Small intestine (tissue), 7 donors: ENCODE measurements at regions not wholly inside any gene's neighbourhood (a gene's known extent, or its start where the extent isn't known, plus 50 kb on each side); places are given as distances from the start of the nearest gene placed in this dataset.
"Not testable (repeated sequence)": the region's sequence is repeated elsewhere in the genome, so short reads cannot be mapped to it uniquely, and the experiment has no call there.

Experiments
- DNase-seq, 2 donors: peaks; one replicate each; pipeline versions ENCODE4 v3.0.0 to v3.0.0-alpha.2; 2013
- FAIRE-seq: peaks from 2 replicates; lab custom pipeline; 2012; peaks lifted over from hg19 to GRCh38; lab: Jason Lieb, UNC
- H3K27ac ChIP-seq, 3 donors: one replicate each; pipeline ENCODE4 v1.5.1; 2013; ENCODE audit warnings: low read length in 2 of 3, mild to moderate bottlenecking in 2 of 3, control low read depth in 1 of 3, inconsistent platforms in 1 of 3, low read depth in 1 of 3, moderate library complexity in 1 of 3
- H3K27me3 ChIP-seq, 3 donors: one replicate each; pipeline ENCODE4 v1.6.1; 2013; ENCODE audit warnings: low read length in 3 of 3, inconsistent platforms in 1 of 3; ENCODE audit not compliant: control insufficient read depth in 3 of 3, insufficient read depth in 3 of 3
- H3K36me3 ChIP-seq, 3 donors: one replicate each; pipeline ENCODE4 v1.6.1; 2013; ENCODE audit warnings: low read length in 3 of 3, inconsistent platforms in 1 of 3, low read depth in 1 of 3, mild to moderate bottlenecking in 1 of 3, moderate library complexity in 1 of 3; ENCODE audit not compliant: control insufficient read depth in 3 of 3, insufficient read depth in 2 of 3
- H3K4me1 ChIP-seq, 3 donors: one replicate each; pipeline ENCODE4 v1.6.1; 2013; ENCODE audit warnings: low read length in 2 of 3, inconsistent platforms in 1 of 3, low read depth in 1 of 3, mild to moderate bottlenecking in 1 of 3, moderate library complexity in 1 of 3; ENCODE audit not compliant: control insufficient read depth in 3 of 3, insufficient read depth in 2 of 3
- H3K4me3 ChIP-seq, 3 donors: one replicate each; pipeline ENCODE4 v1.5.1; 2013; ENCODE audit warnings: low read length in 3 of 3, control low read depth in 1 of 3, inconsistent platforms in 1 of 3, low read depth in 1 of 3, mild to moderate bottlenecking in 1 of 3, moderate library complexity in 1 of 3
- H3K9me3 ChIP-seq, 2 donors: one replicate each; pipeline ENCODE4 v1.6.1; 2013; ENCODE audit warnings: low read depth in 1 of 2, low read length in 1 of 2; ENCODE audit not compliant: control insufficient read depth in 2 of 2, insufficient read depth in 1 of 2
- WGBS, 3 donors: extraction: QIAGEN DNeasy Blood & Tissue Kit; methylation state at CpG; one replicate each; pipeline ENCODE4 v1.1.7; 2013; 5-methylcytosine and 5-hydroxymethylcytosine counted together
- donor health status: healthy with polysubstance abuse.
- donor health status: control.
- donor health status: control.
- donor health status: Bipolar disorder and iron deficiency.
- donor health status: healthy.

- no peak for FAIRE-seq
Observed at GRCh38 chr3:194908972-194909371, 223.3 kb downstream of the FAM43A start.

GRCh38 chr3:194910414-194910984 is 224.8 kb downstream of the FAM43A start:
- DNase-seq (no peak), FAIRE-seq (no peak)
- Histone ChIP-seq H3K36me3 (no peaks in the 10 kb centered on the region), H3K9me3 (no peaks in the 10 kb centered on the region), H3K27ac (no peak overlapping the region), H3K4me3 (no peak overlapping the region), H3K27me3 (no peaks in the 10 kb centered on the region), H3K4me1 (peaks cover 0 to 5% (median 4%) of the 10 kb centered on the region in 3 donors)
- WGBS, 3 donors: 83 to 91% (median 89%) methylated on average over 7 of the region's 7 CpGs

More at GRCh38 chr3:194908972-194909371, 223.3 kb downstream of the FAM43A start:
- H3K4me1 ChIP-seq: peaks cover 0 to 5% (median 4%) of the 10 kb centered on the region in 3 donors
- H3K27ac ChIP-seq: peak overlapping the region in 1 of 3 donors; percentile 42
- peak in 1 of 2 donors; percentile 19 for DNase-seq
- H3K36me3 ChIP-seq: no peaks in the 10 kb centered on the region
- H3K4me3 ChIP-seq: no peak overlapping the region
- no peaks in the 10 kb centered on the region for H3K27me3 ChIP-seq
- WGBS, 3 donors: 42 to 62% (median 44%) methylated on average over 5 of the region's 5 CpGs
- peaks cover 0 to 2% of the 10 kb centered on the region in 2 donors for H3K9me3 ChIP-seq

- Histone ChIP-seq H3K4me3 (no peak overlapping the region), H3K36me3 (no peaks in the 10 kb centered on the region), H3K4me1 (peaks cover 0 to 5% (median 4%) of the 10 kb centered on the region in 3 donors), H3K27me3 (no peaks in the 10 kb centered on the region), H3K27ac (peak overlapping the region in 1 of 3 donors; percentile 41), H3K9me3 (no peaks in the 10 kb centered on the region)
- FAIRE-seq: no peak
- WGBS, 3 donors: 27 to 66% (median 31%) methylated on average over 5 of the region's 5 CpGs
- DNase-seq: peak; percentile 82 to 84
Observed at GRCh38 chr3:194913316-194913715, 227.6 kb downstream of the FAM43A start.

- H3K36me3 ChIP-seq, H3K4me3 ChIP-seq, H3K27me3 ChIP-seq, H3K4me1 ChIP-seq, DNase-seq, FAIRE-seq, H3K9me3 ChIP-seq, H3K27ac ChIP-seq: not testable (repeated sequence)
- WGBS, 3 donors: 54 to 84% (median 68%) methylated on average over 5 of the region's 5 CpGs
Observed at GRCh38 chr3:194924889-194925288, 239.2 kb downstream of the FAM43A start.

- peaks cover 0 to 3% of the 10 kb centered on the region in 2 donors for H3K9me3 ChIP-seq
- no peaks in the 10 kb centered on the region for H3K36me3 ChIP-seq
- no peak for DNase-seq
- FAIRE-seq: no peak
- peaks cover 0 to 3% (median 0%) of the 10 kb centered on the region in 3 donors for H3K4me1 ChIP-seq
- WGBS, 3 donors: 78 to 92% (median 84%) methylated on average over 12 of the region's 12 CpGs
- H3K27ac ChIP-seq: no peak overlapping the region
- no peak overlapping the region for H3K4me3 ChIP-seq
- no peaks in the 10 kb centered on the region for H3K27me3 ChIP-seq
Observed at GRCh38 chr3:194925614-194926013, 239.9 kb downstream of the FAM43A start.

- FAIRE-seq (no peak), DNase-seq (peak in 1 of 2 donors; percentile 45)
- H3K27ac ChIP-seq: no peak overlapping the region
- no peak overlapping the region for H3K4me3 ChIP-seq
- no peaks in the 10 kb centered on the region for H3K27me3 ChIP-seq
- peaks cover 0 to 9% of the 10 kb centered on the region in 2 donors for H3K9me3 ChIP-seq
- no peaks in the 10 kb centered on the region for H3K36me3 ChIP-seq
- WGBS, 3 donors: 0 to 30% (median 6%) methylated on average over 1 of the region's 1 CpG
- H3K4me1 ChIP-seq: peaks cover 0 to 3% (median 2%) of the 10 kb centered on the region in 3 donors
Observed at GRCh38 chr3:194928227-194928626, 242.5 kb downstream of the FAM43A start.

GRCh38 chr3:194928831-194929577 is 243.3 kb downstream of the FAM43A start:
- FAIRE-seq (no peak), DNase-seq (peak; percentile 29 to 43)
- peaks cover 0 to 3% (median 2%) of the 10 kb centered on the region in 3 donors for H3K4me1 ChIP-seq
- no peak overlapping the region for H3K27ac ChIP-seq
- H3K27me3 ChIP-seq: no peaks in the 10 kb centered on the region
- H3K36me3 ChIP-seq: no peaks in the 10 kb centered on the region
- H3K9me3 ChIP-seq: peaks cover 0 to 14% of the 10 kb centered on the region in 2 donors
- H3K4me3 ChIP-seq: no peak overlapping the region
- WGBS, 3 donors: 66 to 77% (median 73%) methylated on average over 30 of the region's 30 CpGs

GRCh38 chr3:194929578-194929960 is 243.9 kb downstream of the FAM43A start:
- Histone ChIP-seq H3K4me3 (no peak overlapping the region), H3K9me3 (peaks cover 0 to 14% of the 10 kb centered on the region in 2 donors), H3K27ac (no peak overlapping the region), H3K4me1 (peaks cover 0 to 3% (median 2%) of the 10 kb centered on the region in 3 donors), H3K27me3 (no peaks in the 10 kb centered on the region), H3K36me3 (no peaks in the 10 kb centered on the region)
- DNase-seq (no peak), FAIRE-seq (no peak)
- 85 to 96% (median 86%) methylated on average over 1 of the region's 1 CpG for WGBS, 3 donors
